Stimulated activated CD4-positive, alpha-beta T cell treated with anti-CD3 and anti-CD28 coated beads, Interleukin-2, amount 100 ng/mL, for 48 hours (primary cell): ENCODE measurements at regions not wholly inside any gene's neighbourhood (a gene's known extent, or its start where the extent isn't known, plus 50 kb on each side); places are given as distances from the start of the nearest gene placed in this dataset.

ENCODE experiments used
- DNase-seq, 2 donors: peaks; one replicate each; pipeline ENCODE4 v3.0.0-alpha.2; 2020

DNA sequence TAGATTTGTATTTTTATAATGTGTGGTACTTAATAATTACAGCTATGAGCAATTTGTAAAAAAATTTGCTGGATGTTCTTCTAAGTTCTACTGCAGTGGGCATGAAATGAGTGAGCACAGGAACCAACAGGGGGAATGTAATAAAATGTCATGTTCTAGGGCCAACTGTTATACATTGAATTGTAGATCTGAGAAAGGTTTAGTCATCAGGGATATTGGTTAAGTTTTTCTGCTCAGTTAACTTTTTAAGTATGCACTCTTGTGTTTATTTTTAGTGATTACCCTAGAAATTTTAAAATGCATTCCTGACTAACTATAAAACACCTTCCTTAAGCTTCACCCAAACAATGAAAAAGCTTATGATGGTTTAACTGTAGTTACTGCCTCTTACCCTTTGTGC lies 101.8 kb downstream of the CAND1 start:
- no peak for DNase-seq

DNA sequence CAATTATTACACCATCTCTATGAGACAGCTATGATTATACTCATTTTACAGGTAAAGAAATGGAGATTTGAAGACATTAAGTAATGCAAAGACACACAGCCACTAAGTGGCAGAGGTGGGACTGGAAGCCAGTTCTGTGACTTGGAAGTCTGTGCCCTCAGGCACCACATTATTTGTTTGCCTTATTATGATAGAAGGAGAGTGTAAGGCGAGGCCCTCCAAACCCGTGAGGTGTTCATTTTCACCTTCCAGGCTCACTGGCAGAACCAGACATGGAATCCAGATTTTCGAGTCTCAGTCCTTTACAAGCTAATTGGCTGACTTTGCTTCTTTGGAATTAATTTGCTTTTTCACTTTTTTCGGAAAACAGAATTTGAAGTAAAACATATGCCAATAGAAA lies 107.9 kb downstream of the CAND1 start:
- no peak for DNase-seq

DNA sequence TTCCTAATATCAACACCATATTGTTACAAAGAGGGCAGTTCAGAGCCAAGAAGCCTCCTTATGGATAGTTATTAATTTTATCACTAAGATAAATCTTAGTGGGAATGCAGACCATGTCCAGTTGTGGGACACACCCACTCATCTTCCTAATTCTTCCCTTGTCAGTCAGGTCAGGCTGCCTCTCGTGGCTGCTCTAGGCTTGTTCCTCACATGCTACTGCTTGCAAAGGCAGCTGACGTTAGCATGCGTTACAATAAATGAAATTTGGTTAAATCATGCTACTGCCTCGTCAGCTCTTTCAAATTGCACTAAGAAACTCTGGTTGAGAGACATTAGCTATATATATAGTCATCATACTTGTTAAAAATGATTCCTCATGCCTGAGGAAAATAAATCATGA lies 108.4 kb downstream of the CAND1 start:
- no peak for DNase-seq

DNA sequence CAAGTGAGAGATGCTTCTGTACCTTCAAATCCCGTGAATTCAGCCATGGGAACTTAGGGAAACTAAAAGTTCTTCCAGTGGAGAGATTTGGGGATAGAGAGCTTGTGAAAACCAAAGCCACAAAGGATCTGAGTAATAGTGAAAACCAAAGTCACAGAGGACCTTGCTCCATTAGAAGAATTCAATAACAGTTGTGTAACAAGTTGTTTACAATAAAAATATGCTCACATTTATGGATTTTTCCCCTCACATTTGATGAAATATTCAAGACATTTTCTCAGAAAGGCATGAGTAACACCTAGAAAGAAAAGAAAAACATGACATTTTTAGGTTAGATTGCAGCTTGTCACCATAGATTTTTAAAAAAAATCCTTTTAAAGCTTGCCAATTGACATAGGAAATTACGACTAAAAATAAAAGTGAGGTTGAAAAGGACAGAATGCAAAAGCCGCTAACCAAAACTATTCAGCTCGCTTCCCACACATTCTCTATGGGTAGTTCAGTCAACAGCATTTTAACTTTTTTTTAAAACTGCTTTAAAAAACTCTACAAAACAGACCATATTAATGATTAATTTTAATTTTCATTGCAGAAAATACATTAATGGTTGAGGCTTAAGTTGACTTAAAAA lies 113.2 kb downstream of the CAND1 start:
- DNase-seq = no peak

DNA sequence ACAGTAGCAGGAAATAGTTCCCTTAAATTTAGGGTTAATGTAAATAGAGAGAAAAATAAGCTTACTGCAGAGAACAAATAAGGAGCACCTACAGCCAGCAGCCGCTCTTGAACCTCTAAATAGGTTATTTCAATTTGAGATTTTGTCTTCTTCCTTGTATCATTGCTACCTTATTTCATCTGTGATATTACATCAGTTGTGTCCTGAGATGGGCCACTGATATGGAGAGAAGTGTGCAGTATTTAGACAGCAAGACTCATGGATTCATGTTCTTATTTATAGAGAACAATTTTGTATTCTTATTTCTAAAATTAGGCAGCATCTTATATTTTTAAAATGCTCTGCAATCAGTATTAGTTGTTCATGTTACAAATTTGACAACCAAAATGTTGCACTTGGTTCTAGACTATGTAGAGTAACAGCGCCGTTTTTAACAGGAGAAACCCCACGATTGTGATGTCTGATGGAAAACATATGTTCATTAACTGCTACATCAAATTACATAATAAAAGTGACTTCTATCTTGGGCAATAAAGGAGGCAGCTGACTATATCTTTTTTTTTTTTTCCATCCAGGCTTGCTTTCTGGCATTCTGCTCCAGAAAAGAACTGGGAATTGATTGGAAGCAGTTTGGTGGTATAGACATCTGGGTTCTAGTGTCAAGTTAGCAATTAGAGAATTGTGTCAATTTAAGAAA lies 117.9 kb downstream of the CAND1 start:
- DNase-seq = no peak

DNA sequence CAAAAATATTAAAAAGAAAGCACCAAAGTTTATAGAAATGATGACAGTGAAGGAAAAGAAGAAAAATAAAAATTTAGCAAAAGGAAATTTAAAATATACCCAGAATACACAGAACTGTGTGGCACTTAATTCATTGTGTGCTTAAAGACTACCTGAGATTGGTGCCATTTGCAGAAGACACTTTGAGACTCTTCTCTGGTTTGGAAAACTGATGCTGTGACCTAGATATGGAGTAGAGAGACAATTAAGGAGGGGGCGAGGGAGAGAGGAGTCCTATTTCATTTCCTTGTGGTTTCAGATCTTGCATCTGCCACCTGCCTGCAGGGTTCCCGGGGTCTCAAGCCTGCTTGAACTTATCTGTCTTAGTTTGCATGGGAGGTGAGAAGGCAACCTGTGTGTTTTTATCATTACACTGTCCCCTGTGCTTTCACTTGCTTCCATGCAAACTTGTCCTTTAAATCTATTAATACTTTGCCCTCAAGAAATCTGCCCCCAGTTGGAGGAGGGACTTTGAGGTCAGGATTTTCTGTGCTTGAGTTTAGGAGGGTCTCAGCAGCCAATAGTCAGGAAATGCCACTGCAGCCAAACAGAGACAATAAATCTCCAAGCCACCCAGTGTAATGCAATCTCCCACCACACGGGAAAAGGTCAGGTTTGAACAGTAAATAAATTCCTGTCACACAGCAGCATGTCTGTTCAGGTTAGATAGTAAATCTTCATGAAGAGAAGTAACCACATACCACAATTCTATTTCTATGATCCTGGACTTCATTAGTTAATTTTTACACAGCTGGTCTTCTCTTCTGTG lies 119.4 kb downstream of the CAND1 start:
- DNase-seq = no peak

DNA sequence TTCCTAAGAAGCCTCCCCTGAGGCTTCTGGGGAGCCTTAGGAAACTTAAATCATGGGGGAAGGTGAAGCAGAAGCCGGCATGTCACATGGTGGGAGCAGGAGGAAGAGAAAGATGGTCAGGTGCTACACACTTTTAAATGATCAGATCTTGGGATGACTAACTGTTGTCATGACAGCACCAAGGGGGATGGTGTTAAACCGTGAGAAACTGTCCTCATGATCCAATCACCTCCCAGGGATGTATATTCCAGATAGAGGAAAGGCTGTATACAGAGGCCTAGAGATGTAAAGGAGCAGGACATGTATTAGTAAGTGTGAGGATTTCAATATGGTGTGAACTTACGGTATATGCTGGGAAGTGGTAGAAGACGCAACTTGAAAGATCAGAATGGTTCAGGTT lies 121.1 kb downstream of the CAND1 start:
- DNase-seq = no peak

DNA sequence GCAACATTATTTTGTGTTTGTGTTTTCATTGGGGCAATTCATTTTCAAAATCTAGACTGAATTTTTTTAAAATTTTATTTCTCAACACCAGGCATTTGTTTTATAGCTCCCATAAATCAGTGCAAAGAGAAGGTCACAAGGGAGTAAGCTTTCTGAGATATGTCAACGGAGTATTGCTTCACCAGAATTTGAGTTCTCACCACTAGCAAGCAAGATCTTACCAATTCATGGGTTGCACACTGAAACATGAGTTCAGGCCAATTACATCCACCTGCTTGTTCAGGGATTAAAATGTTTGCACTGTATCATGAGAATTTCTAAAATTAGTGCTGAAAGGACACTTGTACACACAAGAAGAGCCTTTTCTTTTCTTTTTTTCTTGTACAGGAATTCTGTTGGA lies 121.9 kb downstream of the CAND1 start:
- DNase-seq = no peak

DNA sequence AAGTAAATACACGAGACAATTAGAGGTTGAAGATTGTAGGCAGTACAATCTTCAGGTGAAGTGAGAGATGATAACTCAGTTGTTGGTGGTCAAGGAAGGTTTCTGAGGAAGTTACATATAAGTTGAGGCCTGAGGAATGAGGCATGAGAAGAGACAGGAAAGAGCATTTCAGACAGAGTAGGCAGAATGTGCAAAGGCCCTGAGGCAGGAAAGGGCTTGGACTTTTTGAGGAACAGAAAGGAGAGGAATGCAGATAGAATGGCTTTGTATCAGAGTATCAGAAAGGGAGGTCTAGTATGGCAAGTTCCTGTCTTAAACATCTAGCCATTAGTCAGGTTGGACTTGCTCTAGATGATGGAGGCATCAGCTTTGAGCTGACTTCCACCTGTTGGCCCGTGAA lies 122.5 kb downstream of the CAND1 start:
- DNase-seq = no peak

DNA sequence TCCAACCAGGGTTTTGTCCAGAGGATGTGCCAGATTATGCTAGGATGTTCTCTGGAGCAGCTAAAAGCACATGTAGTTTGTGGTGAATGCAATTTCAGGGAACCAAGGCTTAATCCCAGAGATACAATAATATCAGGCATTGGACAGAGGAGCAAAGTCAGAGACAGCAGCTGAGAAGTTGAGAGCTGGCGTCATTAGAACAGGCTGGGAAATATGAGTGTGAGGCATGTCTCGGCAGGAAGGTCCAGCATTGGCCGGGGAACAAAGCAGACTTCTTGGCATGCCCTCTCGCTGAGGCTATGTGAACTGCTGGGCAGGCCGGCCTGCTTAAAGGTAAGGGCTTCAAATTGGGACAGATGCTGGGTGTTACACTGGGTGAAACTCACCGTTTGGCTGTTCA lies 125.4 kb downstream of the CAND1 start:
- DNase-seq = no peak

DNA sequence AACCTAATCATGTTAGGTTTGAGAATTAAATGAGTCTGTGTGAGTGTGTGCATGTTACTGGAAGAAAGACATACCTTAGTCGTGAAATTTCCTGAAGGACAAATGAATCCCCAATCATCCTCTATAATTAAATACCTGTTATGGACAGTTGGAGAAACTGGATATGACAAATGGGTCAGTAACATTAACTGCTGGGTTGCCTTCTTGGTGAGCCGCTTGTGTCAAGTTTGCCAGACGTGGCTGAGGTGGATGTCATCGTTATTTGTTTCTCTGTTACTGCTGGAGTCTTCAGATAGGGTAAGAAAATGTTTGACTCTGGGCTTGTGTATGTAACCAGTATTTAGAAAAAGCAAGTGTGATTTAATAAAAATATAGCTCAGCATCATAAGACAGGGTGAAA lies 131.6 kb downstream of the CAND1 start:
- no peak for DNase-seq

DNA sequence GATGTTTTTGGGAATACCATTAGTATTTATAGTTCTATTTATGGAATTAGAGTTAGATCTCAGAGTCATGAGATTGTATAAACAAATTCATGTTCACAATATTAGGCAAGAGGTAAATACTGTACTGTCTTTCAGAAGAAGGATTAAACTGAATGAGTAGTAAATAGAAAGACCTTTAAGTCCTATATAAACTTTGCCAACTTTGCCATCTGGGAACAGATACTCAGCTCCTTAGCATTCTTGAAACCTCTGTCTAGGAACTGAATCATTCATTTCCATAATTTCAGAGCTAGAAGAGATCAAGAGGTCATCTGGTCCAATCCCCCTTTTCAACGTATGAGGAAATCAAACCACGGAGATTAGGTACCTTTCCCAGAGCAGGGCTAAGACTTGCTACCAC lies 141.1 kb downstream of the CAND1 start:
- no peak for DNase-seq

DNA sequence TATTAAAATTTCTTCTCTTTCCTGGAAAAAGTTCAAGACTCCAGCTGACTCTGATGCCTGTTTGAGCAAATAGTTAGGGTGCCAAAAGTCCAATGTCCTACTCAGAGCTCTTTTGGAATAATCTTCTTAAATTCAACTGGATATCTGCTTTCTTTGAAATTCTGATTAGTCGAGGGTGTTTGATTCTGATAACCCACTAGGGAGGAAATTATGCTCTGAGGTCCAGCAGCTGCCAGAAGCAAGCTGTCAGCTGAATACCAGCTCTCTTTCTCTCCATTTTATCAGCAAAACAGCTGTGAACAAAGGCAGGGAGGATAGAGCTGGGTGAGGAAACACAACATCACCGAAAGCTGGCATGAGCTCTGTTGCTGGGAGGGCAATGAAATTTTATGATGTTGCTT lies 141.5 kb downstream of the CAND1 start:
- no peak for DNase-seq

DNA sequence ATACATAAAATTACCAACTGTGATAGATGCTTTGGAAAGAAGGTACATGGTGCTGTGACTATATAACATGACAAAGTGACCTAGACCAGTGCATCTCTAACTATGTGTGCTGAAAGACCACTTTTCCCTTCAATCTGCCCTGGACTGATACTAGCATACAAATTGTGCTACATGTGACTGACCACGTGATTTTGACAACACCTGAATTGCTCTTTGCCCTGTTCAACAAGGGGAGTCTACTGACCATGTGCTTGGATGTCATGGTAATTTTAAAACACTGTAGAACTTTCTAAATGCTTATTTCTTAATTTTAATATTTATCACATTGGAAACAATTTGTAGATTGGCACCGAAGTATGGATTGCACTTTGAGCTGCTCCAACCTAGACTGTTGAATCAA lies 142.4 kb downstream of the CAND1 start:
- no peak for DNase-seq

DNA sequence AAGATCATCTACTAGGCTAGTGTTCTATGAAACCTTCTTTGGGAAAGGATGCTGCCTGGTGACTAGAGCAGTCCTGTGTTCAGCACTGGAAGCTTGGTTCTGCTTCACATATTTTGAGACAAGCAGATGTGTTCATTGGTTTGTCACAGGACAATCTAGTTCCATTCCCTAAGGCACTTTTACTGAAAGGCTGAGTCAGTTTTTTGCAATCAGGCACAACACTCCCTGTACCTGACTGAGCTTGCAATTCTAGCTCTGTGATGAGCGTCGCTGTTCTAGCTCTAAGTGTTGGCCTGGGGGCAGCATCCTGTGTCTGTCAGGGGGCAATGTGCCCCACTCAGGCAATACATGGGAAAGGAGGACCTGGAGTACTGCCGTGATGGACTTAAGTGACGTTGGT lies 144.4 kb downstream of the CAND1 start:
- DNase-seq = no peak

DNA sequence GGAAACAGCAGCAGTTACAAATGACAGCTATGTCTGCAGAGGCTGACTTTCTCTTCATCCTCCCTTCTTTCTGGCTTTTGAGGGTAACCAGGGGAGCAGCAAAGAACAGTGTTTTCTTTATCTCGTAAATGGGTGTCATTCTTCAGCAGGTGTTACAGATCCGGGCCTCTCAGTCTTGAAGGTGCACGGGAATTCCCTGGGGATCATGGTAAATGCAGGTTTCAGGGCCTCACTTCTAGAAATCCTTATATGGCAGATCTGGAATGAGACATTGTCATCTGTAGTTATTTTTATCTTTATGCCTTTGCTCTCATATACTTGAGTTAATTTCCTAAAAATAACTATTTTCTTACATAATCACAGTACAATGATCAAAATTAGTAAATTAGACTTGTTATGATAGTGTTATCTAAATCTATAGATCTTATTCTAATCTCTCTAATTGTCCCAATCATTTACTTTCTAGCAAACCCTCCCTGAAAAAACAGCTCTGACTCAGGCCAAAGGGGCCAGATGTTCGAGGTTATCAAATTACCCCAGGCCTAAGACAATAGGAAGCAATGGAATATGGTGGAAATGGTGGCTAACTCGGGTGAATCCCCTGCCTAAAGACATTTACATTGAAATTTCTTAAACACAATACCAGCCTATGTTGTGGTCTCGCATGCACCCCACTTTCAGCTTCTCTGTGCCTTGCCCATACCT lies 145.0 kb downstream of the CAND1 start:
- DNase-seq = no peak

DNA sequence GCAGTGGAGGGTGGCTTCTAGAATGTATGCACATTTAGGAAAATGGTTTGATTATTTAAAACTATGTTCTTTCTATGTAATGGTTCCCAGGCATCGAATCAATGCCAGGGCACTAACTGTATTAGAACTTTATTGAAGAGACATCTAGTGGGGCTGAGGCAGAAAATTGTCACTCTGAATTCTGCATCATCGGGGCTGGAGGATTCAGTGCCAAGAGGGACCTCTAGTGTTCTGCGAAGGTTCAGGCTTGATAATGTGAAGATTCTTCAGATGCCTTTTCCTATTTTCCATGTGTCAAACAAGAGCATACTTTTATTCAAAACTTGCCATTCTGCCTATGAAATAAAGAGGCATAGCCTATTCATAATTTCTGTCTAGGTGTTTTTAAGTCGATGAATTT lies 146.3 kb downstream of the CAND1 start:
- no peak for DNase-seq

DNA sequence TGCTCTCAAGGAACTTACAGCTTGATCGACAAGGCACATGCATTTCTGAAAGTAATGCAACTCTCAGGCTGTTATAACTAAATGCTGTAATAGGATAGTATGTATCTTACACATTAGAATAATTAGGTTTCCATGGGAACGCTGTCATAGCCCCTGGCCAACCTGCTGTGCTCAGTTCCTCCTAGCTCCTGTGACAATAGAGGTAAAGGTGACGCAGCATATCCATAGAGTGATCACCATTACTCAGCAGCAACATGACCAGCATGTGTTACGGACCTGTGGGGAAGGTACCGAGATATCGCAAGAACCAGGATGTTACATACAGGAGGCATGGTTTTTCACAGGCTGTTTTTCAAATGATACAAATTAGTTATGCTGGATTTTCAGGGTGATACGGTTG lies 150.7 kb downstream of the CAND1 start:
- no peak for DNase-seq

DNA sequence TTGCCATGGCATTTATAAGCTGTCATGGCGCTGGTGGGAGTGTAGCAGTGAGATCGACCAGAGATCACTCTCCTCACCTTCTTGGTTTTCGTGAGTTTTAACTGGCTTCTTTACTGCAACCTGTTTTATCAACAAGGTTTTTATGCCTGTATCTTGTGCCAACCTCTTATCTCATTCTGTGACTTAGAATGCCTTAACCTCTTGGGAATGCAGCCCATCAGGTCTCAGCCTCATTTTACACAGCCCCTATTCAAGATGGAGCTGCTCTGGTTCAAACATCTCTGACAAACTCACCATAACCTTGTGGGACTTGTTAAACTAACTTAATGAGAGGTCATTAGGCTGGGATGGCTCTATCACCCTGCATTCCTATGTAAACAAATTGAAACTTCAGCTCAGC lies 151.3 kb downstream of the CAND1 start:
- DNase-seq = no peak

DNA sequence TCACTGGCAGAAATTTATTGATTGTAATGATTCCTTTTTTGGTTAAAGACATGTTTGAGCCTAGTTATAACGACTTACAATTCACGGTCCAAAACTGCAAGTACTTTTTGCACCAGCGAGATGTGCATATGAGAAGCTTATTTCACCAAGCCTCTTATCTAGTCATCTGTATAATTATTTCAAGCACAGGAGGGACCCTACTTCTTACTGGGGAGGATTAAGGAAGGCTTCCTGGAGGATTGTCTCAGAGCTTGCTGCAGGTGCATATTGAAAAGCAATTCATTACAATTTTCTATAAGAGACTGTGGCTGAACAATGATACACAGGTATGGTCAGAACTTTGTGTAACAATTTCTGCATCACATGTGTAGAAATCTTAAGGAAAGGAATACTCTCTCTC lies 152.9 kb downstream of the CAND1 start:
- no peak for DNase-seq

DNA sequence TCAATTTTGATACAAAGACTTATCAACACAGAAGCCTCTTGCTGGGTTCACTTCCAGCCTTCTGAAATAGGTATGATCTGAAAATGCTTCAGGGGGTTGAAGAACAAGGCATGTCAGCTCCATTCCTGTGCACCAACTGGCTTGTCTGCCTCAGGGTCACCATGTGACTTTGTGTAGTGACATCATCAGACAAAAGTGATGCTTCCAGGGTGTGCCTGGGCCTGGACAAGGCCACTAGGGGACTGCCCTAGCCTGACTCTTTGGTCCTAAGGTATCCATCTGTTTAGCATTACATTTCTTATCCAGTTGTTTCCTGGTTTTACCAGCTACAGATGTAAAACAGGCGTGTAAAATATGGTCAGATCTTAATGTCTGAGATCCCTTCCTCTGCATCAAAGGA lies 155.6 kb downstream of the CAND1 start:
- DNase-seq = no peak

DNA sequence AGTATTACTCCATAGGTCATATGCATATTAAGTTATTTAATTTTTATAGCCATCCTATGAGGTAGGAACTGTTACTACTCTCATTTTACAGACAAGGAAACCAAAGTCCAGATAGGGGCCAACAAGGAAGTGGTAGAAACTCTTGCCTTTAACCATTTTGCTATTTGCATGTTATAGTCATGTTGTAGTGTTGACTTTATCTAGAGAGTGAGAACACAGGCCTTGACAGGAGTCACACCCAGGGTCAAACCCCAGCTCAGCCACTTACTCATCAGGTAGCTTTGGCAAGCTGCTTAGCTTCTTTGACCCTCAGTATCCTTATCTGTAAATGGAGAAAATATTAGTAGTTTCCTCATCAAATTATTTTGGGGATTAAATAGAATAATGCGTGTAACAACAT lies 156.2 kb downstream of the CAND1 start:
- no peak for DNase-seq

DNA sequence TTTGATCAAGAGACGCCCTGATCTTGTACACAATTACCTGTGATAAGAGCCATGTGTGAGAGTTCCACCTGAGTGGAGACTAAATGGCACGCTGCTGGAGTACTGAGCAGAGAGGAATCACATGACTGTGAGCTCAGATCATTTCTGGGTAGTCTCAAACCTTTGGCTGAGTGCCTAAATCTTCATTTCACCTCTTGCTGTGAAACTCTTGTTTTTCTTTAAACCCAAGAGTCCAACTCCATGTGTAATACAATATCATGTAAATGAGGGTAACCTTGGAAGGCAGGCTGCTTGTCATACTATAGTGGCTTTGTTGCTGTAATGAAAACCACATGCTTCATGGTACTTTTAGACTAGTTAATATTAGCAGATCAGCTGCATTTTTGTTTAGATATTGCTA lies 156.9 kb downstream of the CAND1 start:
- no peak for DNase-seq

DNA sequence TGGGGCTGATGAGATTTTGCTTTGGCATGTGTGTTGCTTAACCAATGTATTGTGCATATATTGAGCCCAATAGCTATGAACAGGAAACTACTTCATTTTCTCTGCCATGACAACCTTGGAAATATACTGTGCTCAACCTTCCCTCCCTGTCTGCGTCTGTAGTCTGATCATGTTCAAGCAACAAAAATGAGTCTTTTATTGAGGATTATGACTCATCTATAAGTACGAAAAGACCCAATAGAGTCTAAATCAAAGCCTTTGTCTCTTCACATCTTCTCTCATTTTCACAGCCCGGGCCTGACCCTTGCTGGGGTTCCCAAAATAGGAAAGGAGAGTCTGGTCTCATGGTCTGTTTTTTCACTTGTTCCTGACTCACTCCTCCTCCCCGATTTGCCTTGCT lies 158.2 kb downstream of the CAND1 start:
- no peak for DNase-seq
